Transverse colon (tissue), 4 donors: ENCODE measurements at regions not wholly inside any gene's neighbourhood (a gene's known extent, or its start where the extent isn't known, plus 50 kb on each side); places are given as distances from the start of the nearest gene placed in this dataset.

ENCODE experiments used
- DNase-seq: peaks from one replicate; pipeline ENCODE4 v3.0.0-alpha.2; 2019
- H3K27ac ChIP-seq, 4 donors: fragments of 200-600 bp; sonication (generic); 2 replicates each; pipeline ENCODE4 v1.5.1; 2016 to 2018; ENCODE audit warnings: inconsistent platforms in 4 of 4
- H3K27me3 ChIP-seq: fragments of 200-600 bp; sonication (generic); 2 replicates; pipeline ENCODE4 v1.5.1; 2017; ENCODE audit warnings: inconsistent platforms
- H3K36me3 ChIP-seq, 4 donors: fragments of 200-600 bp; sonication (generic); 2 replicates each; pipeline ENCODE4 v1.5.1; 2017 to 2019; ENCODE audit warnings: inconsistent platforms in 4 of 4
- H3K4me1 ChIP-seq, 4 donors: fragments of 200-600 bp; sonication (generic); 2 replicates each; pipeline ENCODE4 v1.5.1; 2017 to 2020; ENCODE audit warnings: inconsistent platforms in 4 of 4
- H3K4me3 ChIP-seq, 4 donors: fragments of 200-600 bp; sonication (generic); 1 replicate in 1 of 4; 2 replicates in 3 of 4; pipeline versions ENCODE4 v1.5.1 to v1.6.1; 2017 to 2019; ENCODE audit warnings: inconsistent platforms in 4 of 4
- H3K9me3 ChIP-seq, 2 donors: fragments of 200-600 bp; sonication (generic); 2 replicates each; pipeline ENCODE4 v1.5.1; 2017 to 2019; ENCODE audit warnings: inconsistent platforms in 2 of 2
- CTCF ChIP-seq, 5 experiments: fragments of 200-600 bp in 3 of 5; fragments of 450-650 bp in 2 of 5; sonication (generic) in 3 of 5; IDR thresholded peaks; 1 replicate in 2 of 5; 2 replicates in 3 of 5; pipeline ENCODE4 v1.5.1; 2016 to 2017; ENCODE audit warnings: antibody characterized with exemption in 5 of 5, inconsistent platforms in 3 of 5, mild to moderate bottlenecking in 2 of 5, moderate library complexity in 1 of 5
- EP300 ChIP-seq: sonication (generic); formaldehyde crosslinking; IDR thresholded peaks from one replicate; pipeline ENCODE4 v1.6.1; 2017; ENCODE audit warnings: antibody characterized with exemption, low read depth
- POLR2A ChIP-seq: fragments of 450-650 bp; IDR thresholded peaks from one replicate; pipeline ENCODE4 v1.6.1; 2016; ENCODE audit warnings: antibody characterized with exemption, mild to moderate bottlenecking, moderate library complexity
- POLR2AphosphoS5 ChIP-seq, 3 donors: sonication (generic); formaldehyde crosslinking; IDR thresholded peaks; one replicate each; pipeline ENCODE4 v1.6.1; 2016; ENCODE audit warnings: antibody characterized with exemption in 3 of 3
- WGBS, 2 donors: methylation state at CpG; one replicate each; pipeline ENCODE4 v1.1.5; 2018; ENCODE audit warnings: low coverage in 1 of 2; 5-methylcytosine and 5-hydroxymethylcytosine counted together
- in situ Hi-C, 4 donors: fragments of 200-750 bp; cut with MboI; loops; one replicate each; pipeline versions ENCODE4 v1.15.0 to v1.15.1; 2017; ENCODE audit warnings: low sequenced_read_pairs in 3 of 4, low pct_ligation_motif_present in 1 of 4, low pct_unique_long_range_greater_than_20kb in 1 of 4
- intact Hi-C: fragments of 100-400 bp; cut with DNase I; formaldehyde crosslinking; loops from one replicate; pipeline ENCODE4 v1.15.1; 2023; ENCODE audit warnings: low total_unique reads

GRCh38 chr10:61188691-61189090, 244.7 kb upstream of the RHOBTB1 start:
- no peaks in the 10 kb centered on the region for H3K27me3 ChIP-seq
- H3K27ac ChIP-seq = no peak overlapping the region
- TF ChIP-seq POLR2A (no peak), POLR2AphosphoS5 (IDR thresholded peaks at IDR 0.05) (no peak), CTCF (IDR thresholded peaks at IDR 0.05) (no peak), EP300 (no peak)
- no peak overlapping the region for H3K4me3 ChIP-seq
- no peaks in the 10 kb centered on the region for H3K9me3 ChIP-seq
- in situ Hi-C loops = no loop called here
- DNase-seq = no peak
- intact Hi-C loops = no loop called here
- no peaks in the 10 kb centered on the region for H3K36me3 ChIP-seq
- no peaks in the 10 kb centered on the region for H3K4me1 ChIP-seq

- no peak overlapping the region for H3K4me3 ChIP-seq
- no peaks in the 10 kb centered on the region for H3K4me1 ChIP-seq
- DNase-seq = no peak
- H3K27ac ChIP-seq = no peak overlapping the region
- no peak for TF ChIP-seq EP300
- no peak for TF ChIP-seq CTCF (IDR thresholded peaks at IDR 0.05)
- no peak for TF ChIP-seq POLR2AphosphoS5 (IDR thresholded peaks at IDR 0.05)
- TF ChIP-seq POLR2A = no peak
- no peaks in the 10 kb centered on the region for H3K36me3 ChIP-seq
- in situ Hi-C loops (no loop called here), intact Hi-C loops (no loop called here)
- no peaks in the 10 kb centered on the region for H3K9me3 ChIP-seq
- no peaks in the 10 kb centered on the region for H3K27me3 ChIP-seq
These were observed 244.1 kb upstream of the RHOBTB1 start for GRCh38 chr10:61188101-61188500.

- no peak for DNase-seq
- in situ Hi-C loops (no loop called here), intact Hi-C loops (no loop called here)
- H3K9me3 ChIP-seq = no peaks in the 10 kb centered on the region
- no peak overlapping the region for H3K27ac ChIP-seq
- 0 to 54% methylated on average over 1 of the region's 1 CpG for WGBS, 2 donors
- no peaks in the 10 kb centered on the region for H3K36me3 ChIP-seq
- H3K4me3 ChIP-seq = no peak overlapping the region
- H3K4me1 ChIP-seq = no peaks in the 10 kb centered on the region
- H3K27me3 ChIP-seq = no peaks in the 10 kb centered on the region
- TF ChIP-seq EP300 = no peak
- no peak for TF ChIP-seq POLR2AphosphoS5 (IDR thresholded peaks at IDR 0.05)
- TF ChIP-seq POLR2A = no peak
- TF ChIP-seq CTCF (IDR thresholded peaks at IDR 0.05) = no peak
These were observed 243.6 kb upstream of the RHOBTB1 start for GRCh38 chr10:61187601-61188000.

- no peak for DNase-seq
- Histone ChIP-seq H3K27ac (no peak overlapping the region), H3K4me1 (no peaks in the 10 kb centered on the region), H3K36me3 (no peaks in the 10 kb centered on the region), H3K4me3 (no peak overlapping the region), H3K9me3 (no peaks in the 10 kb centered on the region), H3K27me3 (no peaks in the 10 kb centered on the region)
- intact Hi-C loops (no loop called here), in situ Hi-C loops (no loop called here)
- no peak for TF ChIP-seq POLR2A
- no peak for TF ChIP-seq CTCF (IDR thresholded peaks at IDR 0.05)
- no peak for TF ChIP-seq POLR2AphosphoS5 (IDR thresholded peaks at IDR 0.05)
- no peak for TF ChIP-seq EP300
- 83 to 89% methylated on average over 4 to 8 of the region's 8 CpGs for WGBS, 2 donors
These were observed 242.4 kb upstream of the RHOBTB1 start for GRCh38 chr10:61186408-61186807.
